ENCODE measurements at regions not wholly inside any gene's neighbourhood (a gene's known extent, or its start where the extent isn't known, plus 50 kb on each side); places are given as distances from the start of the nearest gene placed in this dataset.

GRCh38 chr9:3124001-3124400, 280.1 kb upstream of the PUM3 start:
- Histone ChIP-seq H2BK120ac (ENCODE audit: low read depth, low read length, poor library complexity, severe bottlenecking) (no peak overlapping the region), H3K79me2 (ENCODE audit: insufficient read depth, low read length) (no peaks in the 10 kb centered on the region), H3K27ac (ENCODE audit: insufficient read length, low read depth, low read length) (no peak overlapping the region), H2BK15ac (ENCODE audit: low read depth, low read length) (no peak overlapping the region), H3K14ac (ENCODE audit: insufficient read depth, low read length) (no peak overlapping the region), H4K8ac (replicated peaks; ENCODE audit: insufficient read length, low read depth, low read length) (no peak overlapping the region), H4K20me1 (ENCODE audit: control insufficient read depth, insufficient read depth, insufficient read length) (no peaks in the 10 kb centered on the region), H2BK20ac (ENCODE audit: low read depth, low read length, poor library complexity, severe bottlenecking) (no peak overlapping the region), H2BK12ac (ENCODE audit: insufficient read length, low read depth, low read length) (no peak overlapping the region), H3K4me2 (ENCODE audit: insufficient read depth, insufficient read length, low read length) (no peak overlapping the region), H3K23ac (ENCODE audit: insufficient read length, low read depth, low read length) (no peak overlapping the region), H3K4me1 (ENCODE audit: insufficient read depth, low read length) (no peaks in the 10 kb centered on the region), H3K56ac (ENCODE audit: insufficient read length, low read depth, low read length) (no peak overlapping the region), H2AK5ac (ENCODE audit: insufficient read length, low read length) (no peak overlapping the region), H2AFZ (ENCODE audit: low read length) (no peak overlapping the region), H3K79me1 (ENCODE audit: insufficient read depth, low read depth, low read length, poor library complexity, severe bottlenecking) (no peaks in the 10 kb centered on the region), H3K9ac (ENCODE audit: extremely low read depth, insufficient read length, low read length) (no peak overlapping the region), H3K23me2 (ENCODE audit: insufficient read length, low read depth, low read length, poor library complexity, severe bottlenecking) (no peaks in the 10 kb centered on the region), H3K9me3 (ENCODE audit: control insufficient read depth, low read depth, low read length) (no peaks in the 10 kb centered on the region), H3K27me3 (ENCODE audit: insufficient read depth, low read length) (no peaks in the 10 kb centered on the region), H2BK5ac (ENCODE audit: insufficient read length, low read length) (no peak overlapping the region), H3K4ac (ENCODE audit: low read depth, low read length) (no peak overlapping the region), H4K91ac (ENCODE audit: insufficient read length, low read depth, low read length) (no peak overlapping the region), H3K18ac (ENCODE audit: insufficient read length, low read depth, low read length) (no peak overlapping the region), H4K5ac (ENCODE audit: insufficient read length, low read depth, low read length) (no peak overlapping the region), H3T11ph (ENCODE audit: low read length) (no peak overlapping the region)
- Mint-ChIP-seq H3K27ac (no peak overlapping the region), H3K9me3 (no peaks in the 10 kb centered on the region), H3K27me3 (ENCODE audit: low read depth) (no peaks in the 10 kb centered on the region), H3K36me3 (ENCODE audit: insufficient read depth in 1 of 3, low read depth in 3 of 3) (no peaks in the 10 kb centered on the region), H3K4me1 (peaks cover 3 to 5% of the 10 kb centered on the region in 2 experiments), H3K4me3 (no peak overlapping the region)
- TF ChIP-seq CTCF (conservative IDR thresholded peaks at IDR 0.05): no peak
- WGBS (ENCODE audit: extremely low coverage, insufficient read length, low lambda C conversion rate): no CpG with 5 or more reads among the region's 2 CpGs
- peak; percentile 39 for DNase-seq
